Muscle layer of colon (tissue), 2 donors: ENCODE measurements at regions not wholly inside any gene's neighbourhood (a gene's known extent, or its start where the extent isn't known, plus 50 kb on each side); places are given as distances from the start of the nearest gene placed in this dataset.
A peak's percentile ranks its signal among the peaks of the same experiment; 100 is the strongest.
"Not testable (repeated sequence)": the region's sequence is repeated elsewhere in the genome, so short reads cannot be mapped to it uniquely, and the experiment has no call there.

Experiments used
- H3K27ac ChIP-seq: one replicate; pipeline ENCODE4 v1.7.0; 2013; ENCODE audit warnings: low read depth, mild to moderate bottlenecking, low read length, moderate library complexity
- H3K27me3 ChIP-seq, 2 donors: one replicate each; pipeline ENCODE4 v1.7.0; 2013; ENCODE audit warnings: low read length in 2 of 2, mild to moderate bottlenecking in 2 of 2; ENCODE audit not compliant: insufficient read depth in 2 of 2, control insufficient read depth in 1 of 2
- H3K36me3 ChIP-seq: one replicate; pipeline ENCODE4 v1.7.0; 2013; ENCODE audit warnings: mild to moderate bottlenecking, low read length; ENCODE audit not compliant: insufficient read depth
- H3K4me1 ChIP-seq: one replicate; pipeline ENCODE4 v1.7.0; 2013; ENCODE audit warnings: mild to moderate bottlenecking, low read length; ENCODE audit not compliant: insufficient read depth
- H3K4me3 ChIP-seq, 2 donors: one replicate each; pipeline ENCODE4 v1.7.0; 2013; ENCODE audit warnings: low read length in 2 of 2, low read depth in 1 of 2, mild to moderate bottlenecking in 1 of 2, moderate library complexity in 1 of 2
- H3K9ac ChIP-seq: one replicate; pipeline ENCODE4 v1.7.0; 2013; ENCODE audit warnings: low read length
- H3K9me3 ChIP-seq: one replicate; pipeline ENCODE4 v1.7.0; 2013; ENCODE audit warnings: mild to moderate bottlenecking, low read length
- donor health status: abdominal sarcoma.
- donor health status: Adenocarcinoma of cecum.

DNA sequence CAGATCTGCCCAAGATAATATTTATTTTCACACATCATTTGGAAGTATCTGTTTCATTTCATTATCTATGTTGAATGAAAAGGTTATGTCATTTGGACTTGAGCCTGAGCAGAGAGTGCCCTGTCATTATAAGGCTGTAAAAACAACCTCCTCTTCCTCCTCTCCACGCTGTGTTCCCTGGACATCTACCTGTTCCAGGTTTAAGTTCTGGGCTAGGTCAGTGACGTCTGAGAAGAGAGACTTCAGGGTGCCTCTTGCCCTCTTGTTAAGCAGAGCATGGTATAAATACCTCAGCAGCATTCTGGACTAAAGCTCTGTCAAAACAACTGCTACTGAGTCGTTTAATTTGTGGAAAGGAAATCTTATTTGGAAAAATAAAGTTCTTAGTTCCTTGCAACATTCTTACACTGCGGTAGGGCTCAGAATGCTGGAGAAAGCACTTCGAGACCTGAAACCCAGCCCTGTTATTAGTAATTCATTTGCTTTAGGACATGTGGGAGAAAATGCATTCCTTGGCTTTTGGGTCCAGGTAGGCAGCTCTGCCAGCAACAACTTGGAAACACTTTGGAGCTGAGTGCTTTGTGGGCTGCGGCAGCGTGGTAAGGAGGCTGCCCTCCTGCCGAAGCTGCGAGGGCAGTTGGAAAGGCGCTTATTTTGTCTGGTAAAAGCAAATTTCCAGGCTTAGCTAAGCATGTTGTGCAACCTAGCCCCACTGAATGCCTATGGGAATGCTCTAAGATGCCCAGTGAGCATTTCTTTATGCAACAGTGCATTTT lies 91.8 kb upstream of the NEDD4L start:
- H3K4me3 ChIP-seq = no peak overlapping the region

DNA sequence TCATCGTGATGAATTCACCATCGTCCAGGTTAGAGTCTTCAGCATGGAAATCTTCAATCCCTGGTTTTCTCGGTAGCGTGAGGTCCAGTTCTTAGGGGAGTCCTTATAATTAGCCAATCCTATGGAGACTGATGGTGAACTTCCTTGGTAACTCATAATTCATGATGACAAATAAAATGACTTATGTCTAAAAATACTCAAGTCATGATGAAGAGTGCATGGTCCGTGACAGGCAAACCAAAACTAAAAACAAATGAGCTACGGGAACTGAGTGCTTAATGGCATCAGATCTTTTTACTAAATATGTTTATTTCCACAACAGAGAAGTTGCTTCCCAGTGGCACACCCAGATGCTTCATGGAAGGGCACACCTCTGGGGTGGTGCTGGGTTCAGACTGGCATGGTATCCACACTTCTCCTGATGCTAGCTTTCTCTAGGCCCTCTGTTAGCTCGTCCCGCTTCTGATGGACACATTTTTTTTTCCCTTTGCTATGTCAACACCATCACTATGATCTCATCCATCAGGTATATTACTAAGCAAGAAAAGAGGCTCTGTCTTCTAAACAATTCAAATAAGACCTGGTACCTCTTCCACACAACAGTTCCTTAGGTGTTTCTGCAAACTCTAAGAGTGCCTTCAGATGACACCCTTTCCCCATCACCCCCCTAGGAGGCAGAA lies 92.8 kb upstream of the NEDD4L start:
- Histone ChIP-seq H3K4me1 (no peaks in the 10 kb centered on the region), H3K9me3 (no peaks in the 10 kb centered on the region)

More for the DNA sequence above, 91.8 kb upstream of the NEDD4L start:
- Histone ChIP-seq H3K27me3 (no peaks in the 10 kb centered on the region), H3K4me1 (no peaks in the 10 kb centered on the region), H3K9me3 (no peaks in the 10 kb centered on the region), H3K36me3 (no peaks in the 10 kb centered on the region), H3K27ac (no peak overlapping the region), H3K9ac (no peak overlapping the region)

DNA sequence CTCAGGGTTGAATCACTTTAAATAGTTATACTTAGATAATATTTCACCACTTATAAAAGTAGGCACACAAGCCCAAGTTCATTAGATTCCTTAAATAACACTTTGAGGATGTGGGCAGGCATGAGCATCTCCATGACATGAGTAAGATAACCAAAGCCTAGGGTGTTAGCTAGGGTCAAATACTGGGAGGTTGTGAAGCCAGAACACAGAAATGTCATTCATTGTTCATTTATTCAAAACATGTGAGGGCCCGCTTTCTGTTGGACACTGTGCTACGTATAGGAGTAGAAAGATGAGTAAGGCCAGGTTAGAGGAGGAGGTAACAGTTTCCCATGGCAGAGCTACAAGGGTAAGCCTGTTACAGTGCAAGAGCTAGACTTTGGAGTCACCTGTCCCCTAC lies 93.5 kb upstream of the NEDD4L start:
- Histone ChIP-seq H3K27ac (no peak overlapping the region), H3K36me3 (no peaks in the 10 kb centered on the region), H3K4me1 (no peaks in the 10 kb centered on the region), H3K9ac (no peak overlapping the region), H3K9me3 (no peaks in the 10 kb centered on the region), H3K27me3 (no peaks in the 10 kb centered on the region), H3K4me3 (no peak overlapping the region)

More for the DNA sequence above, 92.8 kb upstream of the NEDD4L start:
- no peak overlapping the region for H3K27ac ChIP-seq
- no peak overlapping the region for H3K9ac ChIP-seq
- H3K4me3 ChIP-seq = no peak overlapping the region
- no peaks in the 10 kb centered on the region for H3K36me3 ChIP-seq
- H3K27me3 ChIP-seq = no peaks in the 10 kb centered on the region

DNA sequence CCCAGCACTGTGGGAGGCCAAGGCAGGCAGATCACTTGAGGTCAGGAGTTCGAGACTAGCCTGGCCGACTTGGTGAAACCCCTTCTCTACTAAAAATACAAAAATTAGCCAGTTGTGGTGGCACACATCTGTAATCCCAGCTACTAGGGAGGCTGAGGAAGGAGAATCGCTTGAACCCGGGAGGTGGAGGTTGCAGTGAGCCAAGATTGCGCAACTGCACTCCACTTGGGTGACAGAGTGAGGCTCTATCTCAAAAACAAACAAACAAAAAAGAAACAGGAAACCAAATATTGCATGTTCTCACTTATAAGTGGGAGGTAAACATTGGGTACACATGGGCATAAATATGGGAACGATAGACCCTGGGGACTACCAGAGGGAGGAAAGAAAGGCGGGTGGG lies 94.7 kb upstream of the NEDD4L start:
- H3K4me1 ChIP-seq, H3K27ac ChIP-seq, H3K36me3 ChIP-seq, H3K4me3 ChIP-seq, H3K27me3 ChIP-seq, H3K9me3 ChIP-seq, H3K9ac ChIP-seq: not testable (repeated sequence)

DNA sequence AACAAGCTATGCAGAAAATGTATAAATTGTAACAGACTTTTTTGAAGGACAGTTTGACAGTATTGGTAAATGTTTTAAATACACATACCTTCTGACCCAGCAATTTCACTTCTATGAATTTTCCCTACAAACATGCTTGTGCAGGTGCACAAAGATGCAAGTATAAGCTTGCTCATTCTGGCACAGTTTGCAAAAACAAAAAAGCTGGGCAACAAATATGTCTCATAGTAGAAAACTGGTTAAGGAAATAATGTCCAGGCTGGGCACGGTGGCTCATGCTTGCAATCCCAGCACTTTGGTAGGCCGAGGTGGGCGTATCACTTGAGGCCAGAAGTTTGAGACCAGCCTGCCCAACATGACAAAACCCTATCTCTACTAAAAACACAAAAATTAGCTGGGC lies 96.9 kb upstream of the NEDD4L start:
- Histone ChIP-seq H3K4me1 (no peaks in the 10 kb centered on the region), H3K9me3 (no peaks in the 10 kb centered on the region), H3K36me3 (no peaks in the 10 kb centered on the region), H3K9ac (no peak overlapping the region), H3K27ac (no peak overlapping the region), H3K4me3 (no peak overlapping the region), H3K27me3 (no peaks in the 10 kb centered on the region)

DNA sequence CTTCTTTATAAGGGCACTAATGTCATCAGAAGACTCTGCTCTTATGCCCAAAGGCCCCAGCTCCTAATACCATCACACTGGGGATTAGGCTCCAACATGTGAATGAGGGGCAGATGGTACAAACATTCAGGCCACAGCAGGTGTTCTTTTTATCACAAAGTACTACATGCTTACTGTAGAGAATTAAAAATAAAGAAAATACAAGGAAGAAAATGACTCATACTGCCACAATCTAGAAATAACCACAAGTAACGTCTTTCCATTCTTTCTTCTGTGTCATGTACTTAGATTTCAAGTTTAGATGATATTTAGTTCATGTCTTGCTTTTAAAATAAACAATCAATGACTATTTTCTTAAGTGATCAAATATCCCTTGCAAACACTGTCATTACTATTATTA lies 100.3 kb upstream of the NEDD4L start:
- Histone ChIP-seq H3K9ac (no peak overlapping the region), H3K27me3 (no peaks in the 10 kb centered on the region)

DNA sequence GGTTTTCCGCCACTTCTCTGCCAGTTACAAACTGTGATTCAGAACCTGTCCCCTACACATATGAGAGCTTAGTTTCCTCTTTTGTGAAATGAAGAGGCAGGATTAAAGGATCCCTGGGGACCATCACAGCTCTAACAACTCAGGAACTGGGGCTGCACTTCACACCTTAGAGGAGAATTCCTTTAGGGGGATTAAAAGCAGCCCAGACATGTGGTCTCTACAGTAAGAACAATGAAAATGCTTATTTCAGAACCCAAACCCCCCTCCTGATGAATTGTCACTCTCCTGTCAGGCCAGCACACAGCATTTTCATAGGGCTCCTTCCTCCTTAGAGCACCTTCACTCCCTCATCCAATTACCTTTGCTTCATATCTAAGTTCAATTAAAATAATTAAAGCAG lies 101.5 kb upstream of the NEDD4L start:
- Histone ChIP-seq H3K9ac (no peak overlapping the region), H3K27me3 (no peaks in the 10 kb centered on the region), H3K27ac (no peak overlapping the region), H3K4me3 (no peak overlapping the region), H3K9me3 (no peaks in the 10 kb centered on the region), H3K4me1 (no peaks in the 10 kb centered on the region), H3K36me3 (no peaks in the 10 kb centered on the region)

More for the DNA sequence above, 100.3 kb upstream of the NEDD4L start:
- Histone ChIP-seq H3K27ac (no peak overlapping the region), H3K4me3 (no peak overlapping the region), H3K4me1 (no peaks in the 10 kb centered on the region), H3K9me3 (no peaks in the 10 kb centered on the region), H3K36me3 (no peaks in the 10 kb centered on the region)

DNA sequence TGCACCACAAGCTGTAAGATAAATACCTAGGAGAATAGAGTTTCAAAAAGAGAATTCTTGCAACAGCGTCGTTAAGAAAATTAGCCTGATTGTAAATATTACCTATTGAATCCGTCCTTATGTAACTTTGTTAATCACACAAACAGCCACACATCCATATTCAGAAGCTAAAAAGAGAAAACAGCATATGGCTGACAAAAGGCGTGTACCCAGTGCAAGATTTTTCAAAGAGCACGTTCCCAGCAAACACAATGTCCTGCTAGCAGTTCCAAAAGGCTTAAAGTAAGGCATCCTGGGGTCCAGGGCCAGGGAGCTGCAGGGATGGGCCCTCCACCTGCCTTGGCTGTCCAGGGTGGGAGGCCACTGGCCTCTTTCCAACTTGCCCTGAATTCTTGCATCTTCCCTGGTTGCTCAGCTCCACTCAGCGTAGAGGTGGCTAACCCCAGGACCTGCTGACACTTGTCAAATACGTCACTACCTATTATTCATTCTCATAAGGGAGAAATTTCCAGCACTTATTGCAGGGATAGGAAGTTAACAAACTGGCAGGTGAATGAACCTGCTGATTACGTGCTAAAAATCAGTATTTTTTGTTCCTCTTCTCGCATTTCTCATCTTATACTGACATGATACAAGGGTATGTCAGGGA lies 102.1 kb upstream of the NEDD4L start:
- no peaks in the 10 kb centered on the region for H3K9me3 ChIP-seq
- no peak overlapping the region for H3K9ac ChIP-seq
- no peaks in the 10 kb centered on the region for H3K27me3 ChIP-seq
- H3K36me3 ChIP-seq = no peaks in the 10 kb centered on the region
- no peaks in the 10 kb centered on the region for H3K4me1 ChIP-seq
- H3K27ac ChIP-seq = no peak overlapping the region
- H3K4me3 ChIP-seq = no peak overlapping the region

DNA sequence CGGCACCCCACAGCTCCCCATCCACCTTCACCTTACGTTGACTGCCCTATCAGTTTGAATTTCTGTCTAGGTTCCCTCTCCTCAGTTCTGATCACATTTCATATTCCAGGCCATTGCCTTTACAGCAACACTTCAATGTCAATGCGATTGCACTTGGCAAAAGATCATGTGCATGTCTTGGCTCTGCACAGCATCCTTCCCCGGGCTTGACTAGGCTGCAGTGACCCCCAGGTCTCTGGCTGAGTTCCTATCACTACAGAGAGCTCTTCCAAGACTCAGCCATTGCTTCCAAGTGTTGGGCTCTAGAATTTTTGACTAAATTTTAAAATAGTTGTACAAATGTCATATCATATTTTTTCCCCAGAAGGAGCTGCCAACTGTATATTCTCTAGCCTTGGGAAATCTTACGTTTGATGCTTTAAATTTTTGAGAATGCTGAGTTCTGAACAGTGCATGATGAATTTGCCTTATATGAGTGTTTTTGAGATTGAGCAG lies 103.8 kb upstream of the NEDD4L start:
- H3K4me1 ChIP-seq = no peaks in the 10 kb centered on the region
- no peaks in the 10 kb centered on the region for H3K9me3 ChIP-seq
- no peak overlapping the region for H3K4me3 ChIP-seq
- H3K9ac ChIP-seq = no peak overlapping the region
- H3K27ac ChIP-seq = no peak overlapping the region
- no peaks in the 10 kb centered on the region for H3K36me3 ChIP-seq
- H3K27me3 ChIP-seq = no peaks in the 10 kb centered on the region

DNA sequence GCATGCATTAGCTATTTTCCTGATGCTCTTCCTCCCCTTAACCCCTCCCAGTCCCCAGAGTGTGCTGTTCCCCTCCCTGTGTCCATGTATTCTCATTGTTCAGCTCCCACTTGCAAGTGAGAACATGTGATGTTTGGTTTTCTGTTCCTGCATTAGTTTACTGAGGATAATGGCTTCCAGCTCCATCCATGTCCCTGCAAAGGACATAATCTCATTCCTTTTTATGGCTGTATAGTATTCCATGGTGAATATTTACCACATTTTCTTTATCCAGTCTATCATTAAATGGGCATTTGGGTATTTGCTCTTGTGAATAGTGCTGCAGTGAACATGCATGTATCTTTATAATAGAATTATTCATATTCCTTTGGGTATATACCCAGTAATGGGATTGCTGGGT lies 109.7 kb upstream of the NEDD4L start:
- not testable (repeated sequence) for H3K27ac ChIP-seq, H3K9me3 ChIP-seq

DNA sequence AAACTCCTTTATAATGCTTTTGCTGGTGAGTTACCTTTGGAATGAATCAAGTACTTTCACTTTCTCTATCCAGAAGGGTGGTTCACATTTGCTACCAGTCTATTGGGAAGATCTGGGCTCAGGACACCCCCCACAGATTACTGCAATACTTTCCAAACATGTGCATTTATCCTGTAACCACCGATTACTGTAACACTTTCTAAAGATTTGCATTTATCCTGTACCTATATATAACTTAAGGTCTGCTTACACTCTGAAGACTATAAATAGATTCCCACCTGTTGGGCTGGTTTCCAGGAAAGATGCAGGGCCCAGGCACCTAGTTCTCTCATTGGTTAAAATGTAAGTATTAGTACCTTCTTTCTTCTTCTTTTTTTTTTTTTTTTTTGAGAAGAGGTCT lies 113.0 kb upstream of the NEDD4L start:
- H3K9me3 ChIP-seq = peaks cover 5% of the 10 kb centered on the region
- H3K27ac ChIP-seq = no peak overlapping the region
- H3K36me3 ChIP-seq = no peaks in the 10 kb centered on the region
- H3K27me3 ChIP-seq = no peaks in the 10 kb centered on the region
- peak overlapping the region in 1 of 2 donors; percentile 8 for H3K4me3 ChIP-seq
- no peaks in the 10 kb centered on the region for H3K4me1 ChIP-seq
- no peak overlapping the region for H3K9ac ChIP-seq

More for the DNA sequence above, 109.7 kb upstream of the NEDD4L start:
- not testable (repeated sequence) for H3K9ac ChIP-seq, H3K4me3 ChIP-seq, H3K36me3 ChIP-seq, H3K27me3 ChIP-seq, H3K4me1 ChIP-seq
